Retinal pigment epithelial cell (primary cell): ENCODE measurements at regions not wholly inside any gene's neighbourhood (a gene's known extent, or its start where the extent isn't known, plus 50 kb on each side); places are given as distances from the start of the nearest gene placed in this dataset.

Source experiments
- DNase-seq: peaks from one replicate; pipeline ENCODE4 v3.0.0-alpha.2; 2010; ENCODE audit warnings: low read depth
- H3K4me3 ChIP-seq: 2 replicates; pipeline ENCODE4 v1.5.1; 2011; ENCODE audit warnings: mild to moderate bottlenecking, low read length, control low read depth, moderate library complexity
- TF ChIP-seq, protein P1 (sequence below): conservative IDR thresholded peaks from 2 replicates; pipeline ENCODE4 v1.5.1; 2011; ENCODE audit warnings: low read depth, low read length, control low read depth, inconsistent platforms

DNA sequence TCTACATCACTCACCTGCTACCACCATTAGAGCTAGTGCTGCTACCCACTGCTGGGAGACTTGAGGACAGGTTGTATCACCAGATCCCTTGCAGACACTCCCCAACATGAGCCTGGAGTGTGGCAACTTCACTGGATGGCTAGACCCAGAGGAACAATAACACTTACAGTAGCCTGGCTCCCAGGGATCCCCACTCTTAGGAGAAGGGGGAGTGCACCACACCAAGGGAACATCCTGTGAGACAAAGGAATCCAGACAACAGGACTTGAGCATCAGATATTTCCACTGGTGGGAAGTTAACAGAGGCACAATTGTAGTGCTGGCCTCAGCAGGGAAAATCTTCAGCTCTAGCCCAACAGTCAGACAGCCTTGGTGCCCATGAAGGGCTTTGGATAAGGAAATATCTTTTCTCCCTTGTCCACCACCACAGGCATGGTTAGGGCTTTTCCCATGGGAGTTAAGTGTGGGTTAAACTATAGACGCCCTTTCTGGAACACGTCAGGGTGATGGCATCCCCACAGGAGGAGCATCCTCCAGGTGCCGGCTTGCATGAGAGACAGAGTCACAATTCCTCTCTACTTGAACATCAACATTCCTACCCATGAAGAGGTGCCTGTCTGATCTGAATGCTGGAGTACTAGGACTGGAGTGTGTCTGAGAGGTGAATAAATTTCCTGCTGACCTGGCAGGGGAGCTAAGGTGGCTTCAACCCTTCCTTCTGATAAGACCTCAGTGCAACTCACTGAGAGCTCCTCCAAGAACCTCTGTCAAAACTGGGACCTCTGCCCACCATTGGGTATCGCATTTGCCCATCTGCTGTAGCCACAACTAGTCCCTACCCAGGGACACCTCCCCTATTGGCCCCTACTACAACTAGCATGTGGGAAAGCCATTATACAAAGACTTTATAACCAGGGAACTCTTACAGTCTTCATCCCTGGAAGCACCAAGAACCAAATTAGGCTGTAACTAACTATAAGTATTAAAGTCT is 55.4 kb upstream of the SIRPG start:
- H3K4me3 ChIP-seq = no peak overlapping the region
- DNase-seq = no peak
- TF ChIP-seq, protein P1, sequence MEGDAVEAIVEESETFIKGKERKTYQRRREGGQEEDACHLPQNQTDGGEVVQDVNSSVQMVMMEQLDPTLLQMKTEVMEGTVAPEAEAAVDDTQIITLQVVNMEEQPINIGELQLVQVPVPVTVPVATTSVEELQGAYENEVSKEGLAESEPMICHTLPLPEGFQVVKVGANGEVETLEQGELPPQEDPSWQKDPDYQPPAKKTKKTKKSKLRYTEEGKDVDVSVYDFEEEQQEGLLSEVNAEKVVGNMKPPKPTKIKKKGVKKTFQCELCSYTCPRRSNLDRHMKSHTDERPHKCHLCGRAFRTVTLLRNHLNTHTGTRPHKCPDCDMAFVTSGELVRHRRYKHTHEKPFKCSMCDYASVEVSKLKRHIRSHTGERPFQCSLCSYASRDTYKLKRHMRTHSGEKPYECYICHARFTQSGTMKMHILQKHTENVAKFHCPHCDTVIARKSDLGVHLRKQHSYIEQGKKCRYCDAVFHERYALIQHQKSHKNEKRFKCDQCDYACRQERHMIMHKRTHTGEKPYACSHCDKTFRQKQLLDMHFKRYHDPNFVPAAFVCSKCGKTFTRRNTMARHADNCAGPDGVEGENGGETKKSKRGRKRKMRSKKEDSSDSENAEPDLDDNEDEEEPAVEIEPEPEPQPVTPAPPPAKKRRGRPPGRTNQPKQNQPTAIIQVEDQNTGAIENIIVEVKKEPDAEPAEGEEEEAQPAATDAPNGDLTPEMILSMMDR = no peak

DNA sequence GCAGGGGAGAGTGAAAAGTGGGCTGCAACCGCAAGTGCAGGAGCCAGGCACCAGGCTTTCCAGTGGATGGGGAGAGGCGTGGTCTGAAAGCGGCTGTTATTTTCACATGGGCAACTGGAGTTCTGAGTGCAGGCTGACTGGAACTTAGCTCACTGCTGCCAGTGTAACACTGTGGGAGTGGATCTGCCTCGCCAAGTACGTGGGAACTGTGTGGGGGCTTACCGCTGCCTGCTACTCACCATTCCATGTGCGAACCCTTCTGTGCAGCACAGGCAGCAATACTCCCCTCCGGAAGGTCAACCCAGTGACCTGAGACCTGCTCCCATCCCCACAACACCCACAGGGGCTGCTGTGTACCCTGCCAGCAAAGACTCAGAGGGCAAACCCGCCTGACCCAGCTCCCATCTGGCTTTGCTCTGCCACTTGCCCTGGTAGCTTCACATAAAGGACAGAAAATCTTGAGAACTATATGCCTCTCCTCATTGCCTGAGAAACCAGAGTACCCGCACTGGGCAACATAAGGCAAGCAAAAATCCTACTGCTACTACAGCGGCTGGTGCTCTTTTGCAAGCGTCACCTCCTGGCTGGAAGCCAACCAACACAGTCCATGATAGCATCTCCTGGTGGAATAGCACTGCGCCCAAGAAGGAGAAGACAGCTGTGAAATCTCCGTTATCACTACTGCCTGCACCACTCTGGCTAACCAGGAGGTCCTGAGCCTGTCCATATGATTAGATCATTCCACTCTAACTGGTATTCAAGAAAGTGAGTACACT is 54.4 kb upstream of the SIRPG start:
- DNase-seq = no peak
- H3K4me3 ChIP-seq = no peak overlapping the region
- TF ChIP-seq, protein P1 = no peak

DNA sequence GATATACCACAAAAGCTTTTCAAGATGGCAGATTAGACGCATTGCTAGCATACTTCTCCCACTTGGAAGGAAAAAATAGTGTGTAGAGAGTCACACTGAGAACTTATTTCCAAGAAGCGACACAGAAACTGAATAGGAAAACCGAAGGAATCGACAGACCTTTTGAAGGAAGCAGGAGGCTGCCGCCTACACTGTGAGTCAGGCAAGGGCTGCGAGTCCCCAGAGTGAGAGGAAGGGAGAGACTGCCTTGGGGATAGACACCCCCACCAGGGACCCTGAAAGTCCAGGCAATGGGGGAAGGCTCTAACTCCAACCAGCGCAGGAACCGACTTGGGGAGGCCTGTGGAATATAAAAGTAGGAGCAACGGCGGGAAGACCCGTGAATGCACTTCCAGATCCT is 53.7 kb upstream of the SIRPG start:
- no peak for DNase-seq
- TF ChIP-seq, protein P1 = no peak
- no peak overlapping the region for H3K4me3 ChIP-seq

DNA sequence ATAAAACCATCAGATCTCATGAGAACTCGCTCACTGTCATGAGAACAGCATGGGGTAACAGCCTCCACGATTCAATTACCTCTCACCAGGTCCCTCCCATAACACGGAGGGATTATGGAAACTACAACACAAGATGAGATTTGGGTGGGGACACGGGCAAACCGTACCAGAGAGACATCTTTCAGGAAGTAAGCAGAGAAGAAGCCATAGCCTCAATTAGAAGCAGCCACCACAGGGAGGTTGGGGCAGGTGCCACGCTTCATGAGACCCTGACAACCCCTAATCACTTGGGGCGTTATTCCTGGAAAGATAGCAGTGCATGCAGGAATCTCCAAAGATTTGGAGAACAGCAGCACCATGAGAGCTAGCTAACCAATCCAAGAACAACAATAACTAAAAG is 52.9 kb upstream of the SIRPG start:
- DNase-seq = no peak
- TF ChIP-seq, protein P1 = no peak
- no peak overlapping the region for H3K4me3 ChIP-seq

DNA sequence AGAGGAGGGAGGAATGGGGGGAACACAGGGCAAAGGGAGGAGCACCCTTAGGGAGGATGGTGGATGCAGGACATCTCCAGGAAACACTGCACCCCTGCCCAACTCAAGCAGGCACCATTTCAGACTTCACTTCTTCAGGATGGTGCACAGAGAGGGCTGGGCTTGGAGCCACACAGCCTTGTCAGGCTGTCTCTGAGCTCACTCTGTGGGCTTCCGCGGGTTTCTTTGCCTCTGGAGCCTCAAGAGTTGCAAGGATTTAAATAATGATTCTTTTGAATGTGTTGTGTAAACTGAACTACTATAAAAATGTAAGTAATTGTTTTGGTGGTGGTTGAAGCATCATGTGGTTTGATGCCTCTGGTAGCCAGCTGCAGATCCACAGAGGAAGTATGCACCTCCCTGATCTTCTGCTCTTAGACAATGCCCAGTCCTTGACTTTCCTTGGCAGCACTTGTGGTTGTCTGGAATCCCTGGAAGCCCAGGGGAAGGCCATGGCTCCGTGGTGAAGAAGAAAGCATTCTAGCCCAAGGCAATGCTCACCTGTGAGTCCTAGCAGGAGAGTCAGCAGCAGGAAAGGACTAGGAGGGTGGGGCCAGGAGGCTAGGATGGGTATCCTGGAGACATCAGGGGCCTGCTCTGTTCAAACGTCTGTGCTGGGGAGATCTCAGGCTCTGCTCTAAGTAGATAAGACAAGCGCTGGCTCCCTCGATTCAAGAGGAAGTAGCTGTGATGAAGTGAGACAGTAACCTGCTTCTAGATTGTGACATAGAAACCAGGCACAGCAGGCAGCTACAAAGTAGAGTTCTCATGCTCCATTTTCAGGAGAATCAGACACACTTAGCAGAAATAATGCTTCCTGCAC is 50.2 kb upstream of the SIRPG start:
- no peak for DNase-seq
- TF ChIP-seq, protein P1 = no peak
- H3K4me3 ChIP-seq = no peak overlapping the region
